Mesothelial cell of epicardium (in vitro differentiated cells): ENCODE measurements at regions not wholly inside any gene's neighbourhood (a gene's known extent, or its start where the extent isn't known, plus 50 kb on each side); places are given as distances from the start of the nearest gene placed in this dataset.

Source experiments
- DNase-seq, 2 experiments: peaks; one replicate each; pipeline ENCODE4 v3.0.0; 2021; ENCODE audit warnings: low spot score in 2 of 2; ENCODE audit not compliant: unreplicated experiment in 2 of 2
- H3K27ac Mint-ChIP-seq: 2 replicates; pipeline ENCODE4 v1.8.0; 2021; ENCODE audit warnings: mixed read lengths
- H3K27me3 Mint-ChIP-seq: 2 replicates; pipeline ENCODE4 v1.8.0; 2021; ENCODE audit warnings: low read depth, mixed read lengths
- H3K36me3 Mint-ChIP-seq: 2 replicates; pipeline ENCODE4 v1.8.0; 2021; ENCODE audit warnings: mixed read lengths
- H3K4me1 Mint-ChIP-seq: 2 replicates; pipeline ENCODE4 v1.8.0; 2021; ENCODE audit warnings: mixed read lengths
- H3K4me3 Mint-ChIP-seq: 2 replicates; pipeline ENCODE4 v1.8.0; 2021; ENCODE audit warnings: mild to moderate bottlenecking, moderate library complexity, mixed read lengths
- H3K9me3 Mint-ChIP-seq: 2 replicates; pipeline ENCODE4 v1.8.0; 2021; ENCODE audit warnings: mixed read lengths
- TF ChIP-seq, protein P1 (sequence below): fragments of 200-600 bp; sonication (generic); IDR thresholded peaks from one replicate; pipeline ENCODE4 v1.5.0; 2021; ENCODE audit warnings: antibody characterized with exemption; ENCODE audit not compliant: unreplicated experiment

DNA sequence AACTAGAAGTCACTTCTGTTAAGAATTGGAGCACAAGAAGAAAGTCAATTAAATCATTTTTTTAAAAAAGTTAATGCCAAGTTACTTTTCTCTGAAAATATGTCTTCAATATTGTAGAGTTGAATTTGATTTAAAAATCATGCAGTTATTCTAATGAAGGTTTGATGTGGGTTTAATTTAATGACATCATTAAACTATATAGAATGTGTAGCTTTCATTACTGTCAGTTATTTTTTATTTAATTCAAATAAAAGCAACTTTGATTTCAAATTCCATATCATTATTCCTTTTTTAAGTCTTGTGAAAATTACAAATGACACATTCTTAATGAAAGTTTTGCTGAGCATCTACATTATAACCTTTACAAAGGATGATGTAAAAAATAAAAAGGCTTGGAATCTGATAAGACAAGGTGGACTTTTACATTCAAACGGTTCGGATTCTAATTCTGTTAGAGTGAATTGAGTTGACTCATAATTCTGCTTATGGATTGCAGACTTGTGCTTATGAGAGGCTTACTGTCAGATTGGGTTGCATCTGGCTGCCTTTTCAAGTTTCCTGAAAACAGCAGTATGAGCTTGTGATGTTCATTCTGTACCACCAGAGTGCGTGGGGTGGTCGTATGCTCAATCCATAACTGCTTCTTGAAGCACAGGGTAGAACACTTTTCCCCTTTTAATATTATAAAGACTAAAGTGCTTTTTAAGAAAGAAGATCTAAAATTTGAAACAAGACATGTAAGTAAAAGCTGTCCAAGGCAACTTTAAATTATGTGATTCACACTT, 253.0 kb upstream of the ARRDC3 start:
- no peaks in the 10 kb centered on the region for H3K9me3 Mint-ChIP-seq
- TF ChIP-seq, protein P1, sequence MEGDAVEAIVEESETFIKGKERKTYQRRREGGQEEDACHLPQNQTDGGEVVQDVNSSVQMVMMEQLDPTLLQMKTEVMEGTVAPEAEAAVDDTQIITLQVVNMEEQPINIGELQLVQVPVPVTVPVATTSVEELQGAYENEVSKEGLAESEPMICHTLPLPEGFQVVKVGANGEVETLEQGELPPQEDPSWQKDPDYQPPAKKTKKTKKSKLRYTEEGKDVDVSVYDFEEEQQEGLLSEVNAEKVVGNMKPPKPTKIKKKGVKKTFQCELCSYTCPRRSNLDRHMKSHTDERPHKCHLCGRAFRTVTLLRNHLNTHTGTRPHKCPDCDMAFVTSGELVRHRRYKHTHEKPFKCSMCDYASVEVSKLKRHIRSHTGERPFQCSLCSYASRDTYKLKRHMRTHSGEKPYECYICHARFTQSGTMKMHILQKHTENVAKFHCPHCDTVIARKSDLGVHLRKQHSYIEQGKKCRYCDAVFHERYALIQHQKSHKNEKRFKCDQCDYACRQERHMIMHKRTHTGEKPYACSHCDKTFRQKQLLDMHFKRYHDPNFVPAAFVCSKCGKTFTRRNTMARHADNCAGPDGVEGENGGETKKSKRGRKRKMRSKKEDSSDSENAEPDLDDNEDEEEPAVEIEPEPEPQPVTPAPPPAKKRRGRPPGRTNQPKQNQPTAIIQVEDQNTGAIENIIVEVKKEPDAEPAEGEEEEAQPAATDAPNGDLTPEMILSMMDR = no peak
- no peak for DNase-seq
- no peak overlapping the region for H3K27ac Mint-ChIP-seq
- H3K36me3 Mint-ChIP-seq = no peaks in the 10 kb centered on the region
- no peaks in the 10 kb centered on the region for H3K4me1 Mint-ChIP-seq
- peaks cover 5% of the 10 kb centered on the region for H3K27me3 Mint-ChIP-seq
- H3K4me3 Mint-ChIP-seq = no peak overlapping the region

DNA sequence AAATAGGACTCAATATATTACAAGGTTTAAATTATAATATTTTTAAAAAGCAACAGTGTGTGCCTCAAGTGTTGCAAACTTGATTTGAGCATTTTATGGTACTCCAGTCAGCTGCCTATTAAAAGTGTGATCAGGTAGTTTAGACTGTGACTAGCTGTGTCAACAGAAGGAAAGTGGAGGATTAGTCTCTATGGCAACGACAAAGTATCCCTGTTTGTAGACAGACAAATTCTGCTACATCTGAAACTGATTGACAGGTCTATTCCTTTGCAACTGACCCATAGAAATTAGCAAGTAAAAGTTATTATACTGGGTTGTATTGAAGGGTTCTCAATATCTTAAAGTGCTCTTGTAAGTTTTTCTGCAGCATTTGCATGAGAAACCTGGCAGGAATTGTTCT, 249.8 kb upstream of the ARRDC3 start:
- Mint-ChIP-seq H3K27ac (no peak overlapping the region), H3K4me1 (peaks cover 3% of the 10 kb centered on the region)
- TF ChIP-seq, protein P1 = no peak

DNA sequence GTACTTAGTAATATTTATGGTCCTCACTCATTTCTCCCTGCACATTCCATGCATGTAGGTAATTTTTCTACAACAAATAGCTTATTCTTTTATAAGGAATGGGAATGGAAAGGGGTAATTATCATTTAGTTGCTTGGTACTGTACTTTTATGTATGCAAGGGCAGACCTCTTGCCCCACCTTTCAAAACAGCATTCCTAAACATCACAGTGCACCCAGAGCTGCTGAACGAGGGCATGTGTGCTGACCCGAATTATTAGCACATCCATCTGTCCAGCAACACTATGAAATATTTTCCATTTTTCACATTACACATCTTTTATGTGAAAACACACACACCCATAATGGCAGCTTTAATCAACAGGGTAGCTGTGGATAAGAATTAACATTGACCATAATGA, 228.6 kb upstream of the ARRDC3 start:
- no peaks in the 10 kb centered on the region for H3K27me3 Mint-ChIP-seq

More for the DNA sequence above, 249.8 kb upstream of the ARRDC3 start:
- no peak for DNase-seq
- H3K27me3 Mint-ChIP-seq = no peaks in the 10 kb centered on the region
- no peak overlapping the region for H3K4me3 Mint-ChIP-seq
- no peaks in the 10 kb centered on the region for H3K9me3 Mint-ChIP-seq
- H3K36me3 Mint-ChIP-seq = no peaks in the 10 kb centered on the region

DNA sequence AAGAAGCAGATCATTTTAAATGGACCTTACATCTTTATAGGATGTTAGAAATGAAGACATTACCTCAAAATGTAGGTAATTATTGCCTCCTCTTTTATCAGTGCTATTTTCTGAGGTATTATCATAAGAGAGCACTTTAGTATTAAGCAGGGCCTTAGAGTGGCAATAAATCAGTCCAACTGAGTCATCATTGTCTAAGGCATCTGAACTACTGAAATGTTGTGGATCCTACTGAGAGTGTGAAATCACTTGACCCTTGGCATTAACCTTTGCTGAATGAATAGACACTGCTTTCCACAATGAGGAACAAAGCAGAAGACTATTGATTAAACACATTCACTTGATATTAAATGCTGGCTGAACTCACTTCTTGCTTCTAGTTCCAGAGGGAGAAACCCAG, 224.6 kb upstream of the ARRDC3 start:
- DNase-seq = no peak

More for the DNA sequence above, 228.6 kb upstream of the ARRDC3 start:
- Mint-ChIP-seq H3K27ac (no peak overlapping the region), H3K4me1 (no peaks in the 10 kb centered on the region), H3K36me3 (no peaks in the 10 kb centered on the region), H3K4me3 (no peak overlapping the region), H3K9me3 (no peaks in the 10 kb centered on the region)
- TF ChIP-seq, protein P1 = no peak
- no peak for DNase-seq

DNA sequence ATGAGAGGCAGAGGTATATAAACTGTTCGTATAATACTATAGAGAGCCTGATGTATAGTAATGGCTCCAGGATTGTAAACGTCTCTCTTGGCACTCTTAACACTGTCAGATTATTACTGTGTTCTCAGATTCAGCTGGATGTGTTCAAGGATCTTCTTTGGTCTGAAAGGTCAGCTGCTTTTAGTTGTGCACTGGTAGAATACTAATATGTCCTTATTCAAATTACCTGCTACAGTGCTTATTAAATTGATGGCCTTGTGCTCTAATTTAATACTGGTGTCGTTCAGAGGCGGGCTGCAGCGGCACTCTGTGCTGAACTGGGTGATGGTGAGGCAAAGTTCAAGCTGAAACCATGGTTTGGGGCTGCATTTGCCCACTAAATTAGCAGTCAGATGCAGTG, 216.7 kb upstream of the ARRDC3 start:
- no peak for DNase-seq
- Mint-ChIP-seq H3K4me3 (no peak overlapping the region), H3K36me3 (peaks cover 2% of the 10 kb centered on the region), H3K4me1 (no peaks in the 10 kb centered on the region), H3K27ac (no peak overlapping the region), H3K27me3 (no peaks in the 10 kb centered on the region), H3K9me3 (peaks cover 15% of the 10 kb centered on the region)
- TF ChIP-seq, protein P1 = no peak

More for the DNA sequence above, 224.6 kb upstream of the ARRDC3 start:
- H3K27me3 Mint-ChIP-seq = no peaks in the 10 kb centered on the region
- no peak overlapping the region for H3K27ac Mint-ChIP-seq
- H3K9me3 Mint-ChIP-seq = no peaks in the 10 kb centered on the region
- TF ChIP-seq, protein P1 = no peak
- no peaks in the 10 kb centered on the region for H3K4me1 Mint-ChIP-seq
- no peak overlapping the region for H3K4me3 Mint-ChIP-seq
- H3K36me3 Mint-ChIP-seq = no peaks in the 10 kb centered on the region
